AG10803 (cell line): ENCODE measurements at regions not wholly inside any gene's neighbourhood (a gene's known extent, or its start where the extent isn't known, plus 50 kb on each side); places are given as distances from the start of the nearest gene placed in this dataset.
"Not testable (repeated sequence)": the region's sequence is repeated elsewhere in the genome, so short reads cannot be mapped to it uniquely, and the experiment has no call there.

Experiments used
- DNase-seq: peaks from one replicate; pipeline ENCODE4 v3.0.0; 2010; ENCODE audit warnings: low read depth
- H3K4me3 ChIP-seq: 2 replicates; pipeline ENCODE4 v1.5.1; 2011; ENCODE audit warnings: mild to moderate bottlenecking, low read length, control low read depth
- TF ChIP-seq, protein P1 (sequence below): conservative IDR thresholded peaks from 2 replicates; pipeline ENCODE4 v1.5.1; 2011; ENCODE audit warnings: mild to moderate bottlenecking, low read length, control low read depth, inconsistent platforms

DNA sequence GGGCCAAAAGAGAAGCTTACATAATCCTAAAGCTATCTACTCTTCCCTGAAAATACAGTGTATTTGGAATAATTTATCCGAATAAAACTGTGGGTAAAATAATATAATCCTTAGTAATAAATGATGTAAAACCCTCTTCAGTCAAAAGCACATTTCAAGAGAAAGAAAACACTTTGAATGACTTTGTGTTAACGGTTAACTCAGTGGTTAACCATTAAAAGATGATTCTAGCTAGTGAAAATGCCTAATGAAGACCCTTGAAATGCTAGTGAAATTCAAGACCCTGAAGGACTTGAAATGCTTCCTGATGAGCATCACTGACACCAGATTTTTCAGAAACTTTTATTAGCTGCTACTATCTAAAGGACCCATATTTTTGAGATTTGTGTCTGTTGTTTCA is 70.7 kb downstream of the COX7C start:
- H3K4me3 ChIP-seq, result no peak overlapping the region
- DNase-seq, result no peak
- TF ChIP-seq, protein P1, sequence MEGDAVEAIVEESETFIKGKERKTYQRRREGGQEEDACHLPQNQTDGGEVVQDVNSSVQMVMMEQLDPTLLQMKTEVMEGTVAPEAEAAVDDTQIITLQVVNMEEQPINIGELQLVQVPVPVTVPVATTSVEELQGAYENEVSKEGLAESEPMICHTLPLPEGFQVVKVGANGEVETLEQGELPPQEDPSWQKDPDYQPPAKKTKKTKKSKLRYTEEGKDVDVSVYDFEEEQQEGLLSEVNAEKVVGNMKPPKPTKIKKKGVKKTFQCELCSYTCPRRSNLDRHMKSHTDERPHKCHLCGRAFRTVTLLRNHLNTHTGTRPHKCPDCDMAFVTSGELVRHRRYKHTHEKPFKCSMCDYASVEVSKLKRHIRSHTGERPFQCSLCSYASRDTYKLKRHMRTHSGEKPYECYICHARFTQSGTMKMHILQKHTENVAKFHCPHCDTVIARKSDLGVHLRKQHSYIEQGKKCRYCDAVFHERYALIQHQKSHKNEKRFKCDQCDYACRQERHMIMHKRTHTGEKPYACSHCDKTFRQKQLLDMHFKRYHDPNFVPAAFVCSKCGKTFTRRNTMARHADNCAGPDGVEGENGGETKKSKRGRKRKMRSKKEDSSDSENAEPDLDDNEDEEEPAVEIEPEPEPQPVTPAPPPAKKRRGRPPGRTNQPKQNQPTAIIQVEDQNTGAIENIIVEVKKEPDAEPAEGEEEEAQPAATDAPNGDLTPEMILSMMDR, result no peak

DNA sequence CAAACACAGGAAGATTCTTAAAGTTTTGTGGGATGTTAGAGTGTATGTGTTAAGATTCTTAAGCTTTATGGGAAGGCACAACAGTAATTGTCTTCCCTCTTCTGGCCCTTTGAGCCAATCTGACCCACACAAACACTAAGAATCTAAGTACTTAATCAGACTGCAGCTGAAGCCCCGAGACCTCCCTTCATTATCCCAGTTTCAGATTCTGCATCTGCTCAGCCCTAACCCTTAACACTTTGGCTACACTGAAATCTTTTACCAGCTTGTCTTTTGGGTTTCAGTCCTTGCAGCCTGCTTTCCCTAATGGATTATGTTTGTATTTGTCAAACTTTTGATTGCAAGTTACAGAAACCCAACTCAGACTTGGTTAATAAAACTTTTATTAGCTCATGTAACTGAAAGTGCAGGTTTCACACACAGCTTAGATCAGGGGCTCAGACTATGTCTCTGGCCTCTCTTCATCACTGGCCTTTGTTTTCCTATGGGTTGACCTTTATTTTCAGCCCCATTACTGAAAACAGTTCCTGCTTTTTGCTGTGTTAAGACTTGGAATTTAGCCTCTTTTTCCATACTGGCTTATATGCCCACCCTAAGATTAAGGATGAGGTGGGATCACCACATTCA is 71.5 kb downstream of the COX7C start:
- no peak for DNase-seq
- no peak overlapping the region for H3K4me3 ChIP-seq
- TF ChIP-seq, protein P1, result no peak

DNA sequence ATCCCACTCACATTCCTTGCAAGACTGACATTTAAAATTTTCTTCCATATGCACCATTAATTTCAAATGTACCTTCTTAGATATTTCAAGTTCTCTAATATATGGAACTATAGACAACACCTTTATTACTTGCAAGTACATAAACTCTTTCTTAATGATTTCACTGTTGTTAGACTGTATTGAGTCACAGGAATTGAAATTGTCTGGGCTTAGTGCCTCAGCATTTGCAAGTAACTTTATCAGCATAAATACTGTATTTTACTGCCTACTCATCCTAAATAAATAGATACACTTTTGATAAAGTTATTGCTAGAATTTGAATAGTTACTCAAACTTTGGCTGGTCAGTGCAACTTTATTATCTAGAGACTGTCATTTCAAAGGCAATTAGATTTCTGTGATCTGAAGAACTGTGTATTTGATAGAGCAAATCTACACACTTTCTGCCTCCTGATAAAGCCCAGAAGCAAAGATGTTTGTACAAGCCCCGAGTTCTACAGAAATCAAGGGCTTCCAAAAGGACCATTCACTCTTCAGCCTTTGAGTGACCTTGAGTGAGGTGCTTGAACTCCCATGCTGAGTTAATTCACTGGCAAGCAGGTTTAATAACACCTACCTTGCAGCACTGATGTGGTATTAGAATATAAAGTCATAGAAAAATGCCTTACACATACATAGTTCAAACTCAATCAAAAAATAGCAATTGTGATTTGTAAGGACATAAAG is 91.6 kb downstream of the COX7C start:
- no peak for DNase-seq
- TF ChIP-seq, protein P1, result no peak
- no peak overlapping the region for H3K4me3 ChIP-seq

DNA sequence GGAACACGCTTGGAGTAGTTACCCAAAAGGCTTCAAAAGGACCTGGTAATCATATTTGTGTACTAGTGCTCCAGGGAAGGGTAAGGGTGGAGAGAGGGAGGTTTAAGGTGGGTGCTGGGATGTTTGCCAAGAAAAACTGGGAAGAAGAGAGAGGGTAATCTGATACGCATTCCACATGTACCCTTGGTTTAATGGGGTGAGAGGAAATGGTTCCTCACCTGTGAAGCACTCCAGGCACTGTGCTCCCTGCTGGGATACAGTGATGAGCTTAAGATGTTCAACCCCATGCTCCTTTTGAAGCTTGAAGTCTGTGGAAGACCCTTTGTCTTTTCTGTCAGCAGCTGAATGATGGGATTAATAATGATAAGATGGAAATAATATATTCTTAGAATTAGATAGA is 98.4 kb downstream of the COX7C start:
- TF ChIP-seq, protein P1, result no peak
- no peak overlapping the region for H3K4me3 ChIP-seq
- DNase-seq, result no peak

DNA sequence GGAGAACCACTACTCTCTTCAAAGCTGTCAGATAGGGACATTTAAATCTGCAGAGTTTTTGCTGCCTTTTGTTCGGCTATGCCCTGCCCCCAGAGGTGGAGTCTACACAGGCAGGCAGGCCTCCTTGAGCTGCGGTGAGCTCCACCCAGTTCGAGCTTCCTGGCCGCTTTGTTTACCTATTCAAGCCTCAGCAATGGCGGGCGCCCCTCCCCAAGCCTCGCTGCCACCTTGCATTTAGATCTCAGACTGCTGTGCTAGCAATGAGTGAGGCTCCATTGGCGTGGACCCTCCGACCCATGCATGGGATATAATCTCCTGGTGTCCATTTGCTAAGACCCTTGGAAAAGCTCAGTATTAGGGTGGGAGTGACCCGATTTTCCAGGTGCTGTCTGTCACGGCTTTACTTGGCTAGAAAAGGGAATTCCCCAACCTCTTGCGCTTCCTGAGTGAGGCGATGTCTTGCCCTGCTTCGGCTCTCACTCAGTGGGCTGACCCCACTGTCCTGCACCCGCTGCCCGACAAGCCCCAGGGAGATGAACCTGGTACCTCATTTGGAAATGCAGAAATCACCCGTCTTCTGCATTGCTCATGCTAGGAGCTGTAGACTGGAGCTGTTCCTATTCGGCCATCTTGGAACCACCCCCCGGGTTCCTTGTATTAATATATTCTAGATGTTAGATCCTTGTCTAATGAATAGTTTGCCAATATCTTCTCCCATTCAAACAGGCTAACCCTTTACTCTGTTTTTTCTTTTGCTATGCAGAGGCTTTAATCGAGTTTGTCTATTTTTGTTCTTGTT is 113.8 kb downstream of the COX7C start:
- DNase-seq, H3K4me3 ChIP-seq: not testable (repeated sequence)

DNA sequence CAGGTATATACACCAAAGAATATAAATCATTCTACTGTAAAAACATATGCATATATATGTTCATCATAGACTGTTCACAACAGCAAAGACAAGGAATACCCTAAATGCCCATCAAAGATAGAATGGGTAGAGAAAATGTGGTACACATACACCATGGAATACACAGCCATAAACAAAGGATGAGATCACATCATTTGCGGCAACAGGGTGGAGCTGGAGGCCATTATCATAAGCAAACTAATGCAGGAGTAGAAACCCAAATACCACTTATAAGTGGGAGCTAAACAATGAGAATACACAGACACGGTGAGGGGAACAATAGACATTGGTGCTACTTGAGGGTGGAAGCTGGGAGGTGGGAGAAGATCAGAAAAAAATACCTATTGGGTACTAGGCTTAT is 117.6 kb downstream of the COX7C start:
- H3K4me3 ChIP-seq, result no peak overlapping the region
- TF ChIP-seq, protein P1, result no peak
- no peak for DNase-seq

DNA sequence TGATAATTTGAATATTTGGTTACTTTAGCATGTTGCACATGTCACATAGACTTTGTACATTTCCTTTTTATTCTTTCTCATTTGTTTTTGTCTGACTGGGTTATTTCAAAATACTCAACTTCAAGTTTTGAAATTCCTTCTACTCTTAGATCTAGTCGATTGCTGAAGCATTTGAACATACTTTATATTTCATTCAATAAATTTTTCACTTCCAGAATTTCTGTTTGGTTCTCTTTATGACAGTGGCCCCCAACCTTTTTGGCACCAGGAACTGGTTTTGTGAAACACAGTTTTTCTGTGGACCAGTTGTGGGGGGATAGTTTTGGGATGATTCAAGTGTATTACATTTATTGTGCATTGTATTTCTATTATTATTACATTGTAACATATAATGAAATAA is 119.8 kb downstream of the COX7C start:
- DNase-seq, result no peak
- H3K4me3 ChIP-seq, result no peak overlapping the region
- TF ChIP-seq, protein P1, result no peak
